SU-DHL-6 (cell line): ENCODE measurements at regions not wholly inside any gene's neighbourhood (a gene's known extent, or its start where the extent isn't known, plus 50 kb on each side); places are given as distances from the start of the nearest gene placed in this dataset.

Source experiments
- CTCF ChIP-seq: fragments of 200-600 bp; sonication (generic); IDR thresholded peaks from one replicate; pipeline ENCODE4 v1.5.1; 2017; ENCODE audit warnings: antibody characterized with exemption, mild to moderate bottlenecking, low read length, moderate library complexity; ENCODE audit not compliant: insufficient read depth, poor library complexity, severe bottlenecking
- EZH2phosphoT487 ChIP-seq: fragments of 200-600 bp; sonication (generic), shearing (Covaris generic); conservative IDR thresholded peaks from 2 replicates; pipeline ENCODE4 v1.6.1; 2018; ENCODE audit warnings: mild to moderate bottlenecking, antibody characterized with exemption, low read length, moderate library complexity, mixed read lengths

- TF ChIP-seq CTCF (no peak), EZH2phosphoT487 (no peak)
Measured at GRCh38 chr4:124243671-124244366, 468.7 kb downstream of the ANKRD50 start.
